ENCODE measurements at regions not wholly inside any gene's neighbourhood (a gene's known extent, or its start where the extent isn't known, plus 50 kb on each side); places are given as distances from the start of the nearest gene placed in this dataset.

DNA sequence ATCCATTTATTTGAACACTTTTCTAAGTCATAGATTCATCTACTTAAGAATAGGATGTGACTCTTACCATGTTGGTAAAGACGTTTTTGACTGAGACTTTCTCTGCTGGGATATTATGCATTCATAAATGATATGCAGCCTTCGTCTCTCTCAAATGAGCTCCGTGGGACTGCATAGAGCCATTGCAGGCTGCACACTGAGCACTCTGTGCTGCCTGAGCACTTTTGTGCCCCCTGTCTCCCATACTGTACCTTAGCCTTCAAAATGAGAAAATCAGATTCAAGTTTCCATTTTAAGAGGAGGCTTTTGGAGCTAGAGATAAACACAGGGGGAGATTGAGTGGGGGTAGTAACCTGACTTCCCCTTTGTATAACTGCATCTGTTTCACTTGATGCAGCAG lies 433.6 kb downstream of the ZIC3 start (continued):
- TF ChIP-seq, protein P1, sequence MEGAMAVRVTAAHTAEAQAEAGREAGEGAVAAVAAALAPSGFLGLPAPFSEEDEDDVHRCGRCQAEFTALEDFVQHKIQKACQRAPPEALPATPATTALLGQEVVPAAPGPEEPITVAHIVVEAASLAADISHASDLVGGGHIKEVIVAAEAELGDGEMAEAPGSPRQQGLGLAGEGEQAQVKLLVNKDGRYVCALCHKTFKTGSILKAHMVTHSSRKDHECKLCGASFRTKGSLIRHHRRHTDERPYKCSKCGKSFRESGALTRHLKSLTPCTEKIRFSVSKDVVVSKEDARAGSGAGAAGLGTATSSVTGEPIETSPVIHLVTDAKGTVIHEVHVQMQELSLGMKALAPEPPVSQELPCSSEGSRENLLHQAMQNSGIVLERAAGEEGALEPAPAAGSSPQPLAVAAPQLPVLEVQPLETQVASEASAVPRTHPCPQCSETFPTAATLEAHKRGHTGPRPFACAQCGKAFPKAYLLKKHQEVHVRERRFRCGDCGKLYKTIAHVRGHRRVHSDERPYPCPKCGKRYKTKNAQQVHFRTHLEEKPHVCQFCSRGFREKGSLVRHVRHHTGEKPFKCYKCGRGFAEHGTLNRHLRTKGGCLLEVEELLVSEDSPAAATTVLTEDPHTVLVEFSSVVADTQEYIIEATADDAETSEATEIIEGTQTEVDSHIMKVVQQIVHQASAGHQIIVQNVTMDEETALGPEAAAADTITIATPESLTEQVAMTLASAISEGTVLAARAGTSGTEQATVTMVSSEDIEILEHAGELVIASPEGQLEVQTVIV (IDR thresholded peaks at IDR 0.05; ENCODE audit: borderline replicate concordance, partially characterized antibody): no peak
- TF ChIP-seq TCF7 (IDR thresholded peaks at IDR 0.05; ENCODE audit: borderline replicate concordance) (no peak), TAF1 (IDR thresholded peaks at IDR 0.05; ENCODE audit: borderline replicate concordance, low read depth, low read length) (no peak), ZZZ3 (IDR thresholded peaks at IDR 0.05; ENCODE audit: control insufficient read depth, insufficient read length, low read depth) (no peak), MXI1 (IDR thresholded peaks at IDR 0.05; ENCODE audit: low read depth, low read length) (no peak), SREBF1 (IDR thresholded peaks at IDR 0.05; ENCODE audit: low read length) (no peak), FOS (IDR thresholded peaks at IDR 0.05; ENCODE audit: borderline replicate concordance, extremely low read depth, insufficient read length) (no peak), SRF (IDR thresholded peaks at IDR 0.05; ENCODE audit: low read depth in 2 of 2, low read length in 2 of 2) (no peak), ZBED1 (IDR thresholded peaks at IDR 0.05; ENCODE audit: borderline replicate concordance) (no peak), ZNF384 (IDR thresholded peaks at IDR 0.05; ENCODE audit: borderline replicate concordance, low read depth, low read length) (no peak)
- TF ChIP-seq, protein P2, sequence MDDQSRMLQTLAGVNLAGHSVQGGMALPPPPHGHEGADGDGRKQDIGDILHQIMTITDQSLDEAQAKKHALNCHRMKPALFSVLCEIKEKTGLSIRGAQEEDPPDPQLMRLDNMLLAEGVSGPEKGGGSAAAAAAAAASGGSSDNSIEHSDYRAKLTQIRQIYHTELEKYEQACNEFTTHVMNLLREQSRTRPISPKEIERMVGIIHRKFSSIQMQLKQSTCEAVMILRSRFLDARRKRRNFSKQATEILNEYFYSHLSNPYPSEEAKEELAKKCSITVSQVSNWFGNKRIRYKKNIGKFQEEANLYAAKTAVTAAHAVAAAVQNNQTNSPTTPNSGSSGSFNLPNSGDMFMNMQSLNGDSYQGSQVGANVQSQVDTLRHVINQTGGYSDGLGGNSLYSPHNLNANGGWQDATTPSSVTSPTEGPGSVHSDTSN (IDR thresholded peaks at IDR 0.05; ENCODE audit: insufficient replicate concordance, low read depth, low read length): no peak

All from GM12878 (cell line).